ENCODE measurements at regions not wholly inside any gene's neighbourhood (a gene's known extent, or its start where the extent isn't known, plus 50 kb on each side); places are given as distances from the start of the nearest gene placed in this dataset.

GRCh38 chr7:26513948-26514347, 222.3 kb downstream of the SNX10 start:
- DNase-seq (ENCODE audit: low spot score) = no peak

- DNase-seq (ENCODE audit: low spot score) = no peak
Measured at GRCh38 chr7:26514633-26515032, 223.0 kb downstream of the SNX10 start.

GRCh38 chr7:26515314-26515842, 223.7 kb downstream of the SNX10 start:
- no peak for DNase-seq (ENCODE audit: low spot score)

GRCh38 chr7:26520483-26520882, 228.8 kb downstream of the SNX10 start:
- no peak for DNase-seq (ENCODE audit: low spot score)

- no peak for DNase-seq (ENCODE audit: low spot score)
Measured at GRCh38 chr7:26522633-26523032, 231.0 kb downstream of the SNX10 start.

GRCh38 chr7:26525398-26526264, 234.0 kb downstream of the SNX10 start:
- DNase-seq (ENCODE audit: low spot score) = no peak

GRCh38 chr7:26526265-26526587, 234.6 kb downstream of the SNX10 start:
- DNase-seq (ENCODE audit: low spot score) = no peak

GRCh38 chr7:26531926-26532325, 240.3 kb downstream of the SNX10 start:
- DNase-seq (ENCODE audit: low spot score) = no peak

GRCh38 chr7:26532471-26532870, 240.8 kb downstream of the SNX10 start:
- DNase-seq (ENCODE audit: low spot score) = no peak

GRCh38 chr7:26533217-26533616, 241.6 kb downstream of the SNX10 start:
- DNase-seq (ENCODE audit: low spot score) = no peak

GRCh38 chr7:26534649-26535482, 243.2 kb downstream of the SNX10 start:
- no peak for DNase-seq (ENCODE audit: low spot score)

GRCh38 chr7:26535483-26536007, 243.9 kb downstream of the SNX10 start:
- no peak for DNase-seq (ENCODE audit: low spot score)

GRCh38 chr7:26538216-26538615, 246.6 kb downstream of the SNX10 start:
- DNase-seq (ENCODE audit: low spot score) = no peak

GRCh38 chr7:26538689-26539088, 247.0 kb downstream of the SNX10 start:
- DNase-seq (ENCODE audit: low spot score) = no peak

- DNase-seq (ENCODE audit: low spot score) = no peak
Measured at GRCh38 chr7:26543340-26543739, 251.7 kb downstream of the SNX10 start.

- DNase-seq (ENCODE audit: low spot score) = no peak
Measured at GRCh38 chr7:26543951-26544350, 252.3 kb downstream of the SNX10 start.

- DNase-seq (ENCODE audit: low spot score) = no peak
Measured at GRCh38 chr7:26546508-26547053, 254.9 kb downstream of the SNX10 start.

GRCh38 chr7:26547156-26547555, 255.5 kb downstream of the SNX10 start:
- DNase-seq (ENCODE audit: low spot score) = no peak

- DNase-seq (ENCODE audit: low spot score) = no peak
Measured at GRCh38 chr7:26549281-26549944, 257.8 kb downstream of the SNX10 start.

GRCh38 chr7:26550492-26550891, 258.8 kb downstream of the SNX10 start:
- no peak for DNase-seq (ENCODE audit: low spot score)

- DNase-seq (ENCODE audit: low spot score) = no peak
Measured at GRCh38 chr7:26551740-26552139, 260.1 kb downstream of the SNX10 start.

GRCh38 chr7:26553128-26553527, 261.5 kb downstream of the SNX10 start:
- DNase-seq (ENCODE audit: low spot score) = no peak
